ENCODE measurements at regions not wholly inside any gene's neighbourhood (a gene's known extent, or its start where the extent isn't known, plus 50 kb on each side); places are given as distances from the start of the nearest gene placed in this dataset.
A peak's percentile ranks its signal among the peaks of the same experiment; 100 is the strongest.
"Not testable (repeated sequence)": the region's sequence is repeated elsewhere in the genome, so short reads cannot be mapped to it uniquely, and the experiment has no call there.

- Histone ChIP-seq H3K36me3 (ENCODE audit: insufficient read depth in 1 of 2, low read depth in 1 of 2) (no peaks in the 10 kb centered on the region), H3K4me1 (no peaks in the 10 kb centered on the region), H3K27me3 (ENCODE audit: insufficient read depth in 3 of 3, low read length in 2 of 3) (no peaks in the 10 kb centered on the region), H3K4me3 (no peak overlapping the region), H3K27ac (no peak overlapping the region), H3K9me3 (no peaks in the 10 kb centered on the region)
- ATAC-seq (no peak), DNase-seq (no peak)
- WGBS, 3 donors, result 63 to 85% (median 66%) methylated on average over 1 of the region's 1 CpG
- intact Hi-C loops (cut with DNase I), result no loop called here
- TF ChIP-seq, protein P1, sequence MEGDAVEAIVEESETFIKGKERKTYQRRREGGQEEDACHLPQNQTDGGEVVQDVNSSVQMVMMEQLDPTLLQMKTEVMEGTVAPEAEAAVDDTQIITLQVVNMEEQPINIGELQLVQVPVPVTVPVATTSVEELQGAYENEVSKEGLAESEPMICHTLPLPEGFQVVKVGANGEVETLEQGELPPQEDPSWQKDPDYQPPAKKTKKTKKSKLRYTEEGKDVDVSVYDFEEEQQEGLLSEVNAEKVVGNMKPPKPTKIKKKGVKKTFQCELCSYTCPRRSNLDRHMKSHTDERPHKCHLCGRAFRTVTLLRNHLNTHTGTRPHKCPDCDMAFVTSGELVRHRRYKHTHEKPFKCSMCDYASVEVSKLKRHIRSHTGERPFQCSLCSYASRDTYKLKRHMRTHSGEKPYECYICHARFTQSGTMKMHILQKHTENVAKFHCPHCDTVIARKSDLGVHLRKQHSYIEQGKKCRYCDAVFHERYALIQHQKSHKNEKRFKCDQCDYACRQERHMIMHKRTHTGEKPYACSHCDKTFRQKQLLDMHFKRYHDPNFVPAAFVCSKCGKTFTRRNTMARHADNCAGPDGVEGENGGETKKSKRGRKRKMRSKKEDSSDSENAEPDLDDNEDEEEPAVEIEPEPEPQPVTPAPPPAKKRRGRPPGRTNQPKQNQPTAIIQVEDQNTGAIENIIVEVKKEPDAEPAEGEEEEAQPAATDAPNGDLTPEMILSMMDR (IDR thresholded peaks at IDR 0.05), result no peak
Observed at GRCh38 chr13:19123502-19123901, 58.1 kb downstream of the TUBA3C start.

GRCh38 chr13:19117913-19118739, 63.5 kb downstream of the TUBA3C start:
- Histone ChIP-seq H3K9me3 (no peaks in the 10 kb centered on the region), H3K27me3 (ENCODE audit: insufficient read depth in 3 of 3, low read length in 2 of 3) (no peaks in the 10 kb centered on the region), H3K27ac (no peak overlapping the region), H3K4me3 (no peak overlapping the region), H3K4me1 (no peaks in the 10 kb centered on the region), H3K36me3 (ENCODE audit: insufficient read depth in 1 of 2, low read depth in 1 of 2) (no peaks in the 10 kb centered on the region)
- 88 to 92% (median 88%) methylated on average over 32 of the region's 32 CpGs for WGBS, 3 donors
- DNase-seq, result no peak
- TF ChIP-seq, protein P1 (IDR thresholded peaks at IDR 0.05), result no peak
- ATAC-seq, result no peak
- intact Hi-C loops (cut with DNase I), result no loop called here

- not testable (repeated sequence) for DNase-seq, ATAC-seq
- WGBS, 3 donors, result 44 to 53% (median 49%) methylated on average over 26 to 29 of the region's 29 CpGs
Observed at GRCh38 chr13:19109225-19109624, 72.4 kb downstream of the TUBA3C start.

DNA sequence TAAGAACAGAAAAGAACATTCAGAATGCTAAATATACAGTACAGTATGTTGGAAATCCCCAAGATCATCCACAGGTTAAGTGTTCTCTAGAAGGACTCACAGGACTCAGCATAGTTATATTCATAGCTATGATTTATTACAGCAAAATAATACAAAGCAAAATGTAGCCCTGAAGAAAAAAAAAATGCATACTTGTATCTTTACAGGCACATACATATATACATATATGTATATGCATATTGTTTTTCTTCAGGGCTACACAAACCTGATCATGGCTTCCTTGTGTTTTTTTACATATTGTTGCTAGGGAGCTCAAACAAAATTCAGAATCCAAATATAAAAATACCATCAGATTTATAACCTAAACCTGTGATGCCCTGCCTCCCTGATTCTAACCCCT, 78.5 kb downstream of the TUBA3C start:
- DNase-seq, result no peak
- Histone ChIP-seq H3K4me1 (no peaks in the 10 kb centered on the region), H3K36me3 (ENCODE audit: insufficient read depth in 1 of 2, low read depth in 1 of 2) (no peaks in the 10 kb centered on the region), H3K27me3 (ENCODE audit: insufficient read depth in 3 of 3, low read length in 2 of 3) (no peaks in the 10 kb centered on the region), H3K27ac (no peak overlapping the region), H3K4me3 (no peak overlapping the region), H3K9me3 (no peaks in the 10 kb centered on the region)
- intact Hi-C loops (cut with DNase I), result no loop called here
- no peak for ATAC-seq
- TF ChIP-seq, protein P1 (IDR thresholded peaks at IDR 0.05), result no peak

More at GRCh38 chr13:19109225-19109624, 72.4 kb downstream of the TUBA3C start:
- H3K4me3 ChIP-seq; intact Hi-C loops (cut with DNase I); H3K4me1 ChIP-seq; H3K36me3 ChIP-seq (ENCODE audit: insufficient read depth in 1 of 2, low read depth in 1 of 2); H3K9me3 ChIP-seq; H3K27me3 ChIP-seq (ENCODE audit: insufficient read depth in 3 of 3, low read length in 2 of 3); H3K27ac ChIP-seq: not testable (repeated sequence)

- 35 to 49% (median 37%) methylated on average over 1 of the region's 1 CpG for WGBS, 3 donors
- DNase-seq (no peak), ATAC-seq (peak in 1 of 4 donors; percentile 68)
- intact Hi-C loops (cut with DNase I), result no loop called here
- H3K4me3 ChIP-seq, result no peak overlapping the region
- H3K4me1 ChIP-seq, result no peaks in the 10 kb centered on the region
- H3K27ac ChIP-seq, result no peak overlapping the region
- no peaks in the 10 kb centered on the region for H3K36me3 ChIP-seq (ENCODE audit: insufficient read depth in 1 of 2, low read depth in 1 of 2)
- H3K9me3 ChIP-seq, result no peaks in the 10 kb centered on the region
- TF ChIP-seq, protein P1 (IDR thresholded peaks at IDR 0.05), result no peak
- no peaks in the 10 kb centered on the region for H3K27me3 ChIP-seq (ENCODE audit: insufficient read depth in 3 of 3, low read length in 2 of 3)
Observed at GRCh38 chr13:19093369-19093768, 88.3 kb downstream of the TUBA3C start.
